ENCODE measurements at regions not wholly inside any gene's neighbourhood (a gene's known extent, or its start where the extent isn't known, plus 50 kb on each side); places are given as distances from the start of the nearest gene placed in this dataset.
"Not testable (repeated sequence)": the region's sequence is repeated elsewhere in the genome, so short reads cannot be mapped to it uniquely, and the experiment has no call there.

GRCh38 chr18:62454527-62454926, 68.3 kb upstream of the ZCCHC2 start:
- Mint-ChIP-seq H3K36me3 (ENCODE audit: low read depth) (no peaks in the 10 kb centered on the region), H3K9me3 (ENCODE audit: low read depth) (peaks cover 3% of the 10 kb centered on the region), H3K27ac (no peak overlapping the region), H3K27me3 (peaks cover 9% of the 10 kb centered on the region), H3K4me1 (peaks cover 20% of the 10 kb centered on the region), H3K4me3 (no peak overlapping the region)
- no peak for DNase-seq
- intact Hi-C loops (cut with DNase I, micrococcal nuclease), result loop anchor here in 1 of 2 experiments (2.0 kb wide), 1 partner anchor 22 kb away; no protein-coding TSS in a partner anchor
- ChIA-PET POLR2A (no interaction called here), CTCF (interaction anchor here (0.6 to 1.4 kb wide), 3 partner anchors 17 to 28 kb away, joined by 3 to 4 read pairs (median 4); no protein-coding TSS in a partner anchor)
- no peak for ATAC-seq

GRCh38 chr18:62455222-62455621, 67.6 kb upstream of the ZCCHC2 start:
- ChIA-PET POLR2A (interaction anchor here (0.6 kb wide), 1 partner anchor 65 kb away, joined by 4 read pairs; no protein-coding TSS in a partner anchor), CTCF (interaction anchor here (1.2 to 1.4 kb wide), 2 partner anchors 18 to 29 kb away, joined by 4 read pairs; no protein-coding TSS in a partner anchor)
- Mint-ChIP-seq H3K36me3 (ENCODE audit: low read depth) (no peaks in the 10 kb centered on the region), H3K9me3 (ENCODE audit: low read depth) (no peaks in the 10 kb centered on the region), H3K4me3 (no peak overlapping the region), H3K27me3 (peaks cover 9% of the 10 kb centered on the region), H3K4me1 (peaks cover 20% of the 10 kb centered on the region), H3K27ac (no peak overlapping the region)
- DNase-seq (no peak), ATAC-seq (no peak)
- intact Hi-C loops (cut with DNase I, micrococcal nuclease), result loop anchor here in 1 of 2 experiments (2.0 kb wide), 1 partner anchor 22 kb away; no protein-coding TSS in a partner anchor

- DNase-seq, result no peak
Measured at GRCh38 chr18:62457877-62458276, 64.9 kb upstream of the ZCCHC2 start.

GRCh38 chr18:62458346-62458745, 64.5 kb upstream of the ZCCHC2 start:
- Mint-ChIP-seq H3K4me3 (no peak overlapping the region), H3K27ac (no peak overlapping the region), H3K27me3 (peaks cover 8% of the 10 kb centered on the region), H3K9me3 (ENCODE audit: low read depth) (no peaks in the 10 kb centered on the region), H3K4me1 (peaks cover 7% of the 10 kb centered on the region), H3K36me3 (ENCODE audit: low read depth) (no peaks in the 10 kb centered on the region)
- POLR2A ChIA-PET, result no interaction called here
- ATAC-seq, result no peak
- intact Hi-C loops (cut with DNase I, micrococcal nuclease), result no loop called here
- DNase-seq, result no peak
- CTCF ChIA-PET, result no interaction called here

More at GRCh38 chr18:62457877-62458276, 64.9 kb upstream of the ZCCHC2 start:
- peaks cover 9% of the 10 kb centered on the region for H3K27me3 Mint-ChIP-seq
- no peaks in the 10 kb centered on the region for H3K9me3 Mint-ChIP-seq (ENCODE audit: low read depth)
- no peak overlapping the region for H3K27ac Mint-ChIP-seq
- ATAC-seq, result no peak
- POLR2A ChIA-PET, result no interaction called here
- CTCF ChIA-PET, result interaction anchor here (0.9 kb wide), 1 partner anchor 53 kb away, joined by 3 read pairs; no protein-coding TSS in a partner anchor
- H3K4me1 Mint-ChIP-seq, result peaks cover 9% of the 10 kb centered on the region
- no peak overlapping the region for H3K4me3 Mint-ChIP-seq
- intact Hi-C loops (cut with DNase I, micrococcal nuclease), result no loop called here
- H3K36me3 Mint-ChIP-seq (ENCODE audit: low read depth), result no peaks in the 10 kb centered on the region

- intact Hi-C loops (cut with DNase I, micrococcal nuclease), result no loop called here
- no peak for DNase-seq
- CTCF ChIA-PET, result interaction anchor here (1.1 kb wide), 1 partner anchor 11 kb away, joined by 3 read pairs; no protein-coding TSS in a partner anchor
- Mint-ChIP-seq H3K4me1 (peaks cover 1% of the 10 kb centered on the region), H3K9me3 (ENCODE audit: low read depth) (no peaks in the 10 kb centered on the region), H3K4me3 (no peak overlapping the region), H3K36me3 (ENCODE audit: low read depth) (no peaks in the 10 kb centered on the region), H3K27ac (no peak overlapping the region), H3K27me3 (peaks cover 5% of the 10 kb centered on the region)
- no peak for ATAC-seq
- POLR2A ChIA-PET, result interaction anchor here (0.6 kb wide), 1 partner anchor 38 kb away, joined by 4 read pairs; no protein-coding TSS in a partner anchor
Measured at GRCh38 chr18:62458868-62459716, 63.7 kb upstream of the ZCCHC2 start.

- Mint-ChIP-seq H3K27ac (no peak overlapping the region), H3K36me3 (ENCODE audit: low read depth) (no peaks in the 10 kb centered on the region), H3K4me1 (no peaks in the 10 kb centered on the region), H3K9me3 (ENCODE audit: low read depth) (peaks cover 6% of the 10 kb centered on the region), H3K27me3 (peaks cover 2% of the 10 kb centered on the region), H3K4me3 (no peak overlapping the region)
- CTCF ChIA-PET, result interaction anchor here (1.3 kb wide), 1 partner anchor 10 kb away, joined by 4 read pairs; no protein-coding TSS in a partner anchor
- no peak for ATAC-seq
- intact Hi-C loops (cut with DNase I, micrococcal nuclease), result no loop called here
- POLR2A ChIA-PET, result no interaction called here
- no peak for DNase-seq
Measured at GRCh38 chr18:62460851-62461300, 61.9 kb upstream of the ZCCHC2 start.

GRCh38 chr18:62461591-62461990, 61.2 kb upstream of the ZCCHC2 start:
- Mint-ChIP-seq H3K4me1 (no peaks in the 10 kb centered on the region), H3K27me3 (peaks cover 2% of the 10 kb centered on the region), H3K27ac (no peak overlapping the region), H3K36me3 (ENCODE audit: low read depth) (no peaks in the 10 kb centered on the region), H3K4me3 (no peak overlapping the region), H3K9me3 (ENCODE audit: low read depth) (peaks cover 6% of the 10 kb centered on the region)
- intact Hi-C loops (cut with DNase I, micrococcal nuclease), result no loop called here
- ChIA-PET CTCF (interaction anchor here (1.3 kb wide), 1 partner anchor 11 kb away, joined by 4 read pairs; no protein-coding TSS in a partner anchor), POLR2A (no interaction called here)
- DNase-seq (no peak), ATAC-seq (no peak)

- DNase-seq, result no peak
- Mint-ChIP-seq H3K36me3 (ENCODE audit: low read depth) (no peaks in the 10 kb centered on the region), H3K9me3 (ENCODE audit: low read depth) (peaks cover 12% of the 10 kb centered on the region), H3K4me3 (no peak overlapping the region), H3K4me1 (no peaks in the 10 kb centered on the region), H3K27ac (no peak overlapping the region), H3K27me3 (peaks cover 3% of the 10 kb centered on the region)
- ChIA-PET POLR2A (no interaction called here), CTCF (no interaction called here)
- no peak for ATAC-seq
- intact Hi-C loops (cut with DNase I, micrococcal nuclease), result no loop called here
Measured at GRCh38 chr18:62464266-62464665, 58.6 kb upstream of the ZCCHC2 start.

GRCh38 chr18:62469131-62469530, 53.7 kb upstream of the ZCCHC2 start:
- H3K27ac Mint-ChIP-seq; DNase-seq; CTCF ChIA-PET; POLR2A ChIA-PET; H3K36me3 Mint-ChIP-seq (ENCODE audit: low read depth); H3K4me3 Mint-ChIP-seq; H3K4me1 Mint-ChIP-seq; ATAC-seq; intact Hi-C loops (cut with DNase I, micrococcal nuclease): not testable (repeated sequence)
- Mint-ChIP-seq H3K27me3 (peaks cover 22% of the 10 kb centered on the region), H3K9me3 (ENCODE audit: low read depth) (peaks cover 27% of the 10 kb centered on the region)
